ENCODE measurements at regions not wholly inside any gene's neighbourhood (a gene's known extent, or its start where the extent isn't known, plus 50 kb on each side); places are given as distances from the start of the nearest gene placed in this dataset.

DNA sequence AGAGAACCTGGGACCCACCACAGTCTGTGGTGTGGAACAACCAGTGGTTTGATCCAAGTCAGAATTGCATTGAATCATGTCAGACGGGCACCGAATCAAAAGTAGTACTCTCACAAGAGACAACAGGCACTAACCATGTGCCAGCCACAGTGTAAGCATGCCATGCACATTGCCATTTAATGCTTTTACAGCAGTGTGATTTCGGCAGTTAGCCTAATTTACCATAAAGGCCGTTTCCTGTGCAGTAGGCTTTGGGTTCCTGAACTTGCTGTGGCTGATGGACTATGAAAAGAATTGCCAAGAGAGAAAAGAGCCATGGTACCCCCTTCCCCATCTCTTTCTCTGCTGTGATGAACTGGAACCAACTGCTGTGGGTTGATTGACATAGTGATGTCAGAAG is 540.6 kb downstream of the EBF1 start:
- no peak for DNase-seq (ENCODE audit: extremely low read depth, low read depth, low spot score)

DNA sequence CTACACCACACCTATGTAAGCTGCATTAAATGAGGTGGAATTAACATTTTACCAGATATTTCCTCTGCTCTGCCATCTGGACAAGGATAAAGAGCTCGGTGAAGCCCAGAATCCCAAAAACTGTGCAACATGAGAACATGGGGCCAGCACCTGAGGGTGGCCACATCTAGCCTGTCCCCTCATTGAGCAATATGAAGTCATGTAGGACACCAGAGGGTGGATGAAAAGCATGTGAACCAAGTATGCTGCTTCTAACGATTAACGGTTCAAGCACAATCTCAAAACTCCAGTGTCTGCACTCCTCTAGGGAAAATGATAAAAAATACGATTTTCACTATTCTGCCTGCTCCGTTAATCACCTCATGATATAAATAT is 545.8 kb downstream of the EBF1 start:
- DNase-seq (ENCODE audit: extremely low read depth, low read depth, low spot score): no peak

DNA sequence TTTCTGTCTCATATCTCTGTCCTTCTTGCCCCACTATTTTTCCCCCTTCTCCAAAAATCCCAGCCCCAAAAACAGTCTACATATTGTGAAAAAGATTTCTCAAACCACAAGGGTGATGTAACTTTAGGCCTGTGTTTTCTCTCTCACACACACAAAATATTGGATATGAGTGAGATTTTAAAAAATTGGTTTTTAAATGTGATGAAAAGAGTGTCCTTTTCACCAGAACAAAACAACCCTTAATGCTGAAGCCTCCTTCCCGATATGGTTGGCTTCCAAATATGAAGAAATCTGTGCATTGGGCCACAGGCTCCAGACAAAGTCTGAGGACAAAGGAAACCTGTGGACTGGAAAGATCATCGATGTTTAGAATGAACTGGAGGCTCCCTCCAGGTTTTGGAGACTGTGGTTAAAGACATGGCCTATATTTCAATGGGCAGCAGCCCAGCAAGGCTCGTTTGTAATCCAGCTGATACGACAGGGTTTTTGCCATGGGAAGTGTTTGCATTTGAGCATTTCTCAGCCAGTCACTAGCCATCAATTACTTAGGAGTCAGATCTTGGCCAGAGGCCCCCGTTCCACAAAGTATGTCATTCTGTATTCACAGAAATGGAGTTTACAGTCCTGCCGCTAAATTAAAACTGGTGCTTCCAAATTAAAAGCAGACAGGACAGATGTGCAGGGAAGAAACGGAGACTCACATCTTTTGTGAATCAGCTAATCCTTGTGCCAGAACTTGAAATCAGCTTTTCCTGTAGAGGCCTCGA is 546.3 kb downstream of the EBF1 start:
- DNase-seq (ENCODE audit: extremely low read depth, low read depth, low spot score): no peak

- no peak for DNase-seq (ENCODE audit: extremely low read depth, low read depth, low spot score)
Observed at GRCh38 chr5:158552241-158552640, 547.5 kb downstream of the EBF1 start.

DNA sequence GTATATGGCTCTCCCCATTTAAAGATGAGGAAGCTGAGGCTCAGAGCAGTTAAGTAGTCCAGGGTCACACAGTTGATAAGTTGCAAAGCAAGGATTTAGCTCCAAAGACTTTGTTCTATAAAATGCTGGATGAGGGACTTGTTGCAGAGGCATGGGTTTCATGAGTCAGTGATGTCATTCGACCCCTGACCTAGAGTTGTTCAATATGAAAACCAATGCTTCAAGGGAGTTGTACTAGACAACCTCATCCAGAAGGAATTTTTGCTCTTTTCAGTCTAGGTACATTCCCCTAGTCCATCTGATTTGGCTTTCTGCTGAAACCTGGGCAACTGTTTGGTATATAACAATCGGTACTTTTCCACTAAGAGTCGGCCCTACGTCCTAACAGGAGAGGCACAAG is 550.4 kb downstream of the EBF1 start:
- no peak for DNase-seq (ENCODE audit: extremely low read depth, low read depth, low spot score)

DNA sequence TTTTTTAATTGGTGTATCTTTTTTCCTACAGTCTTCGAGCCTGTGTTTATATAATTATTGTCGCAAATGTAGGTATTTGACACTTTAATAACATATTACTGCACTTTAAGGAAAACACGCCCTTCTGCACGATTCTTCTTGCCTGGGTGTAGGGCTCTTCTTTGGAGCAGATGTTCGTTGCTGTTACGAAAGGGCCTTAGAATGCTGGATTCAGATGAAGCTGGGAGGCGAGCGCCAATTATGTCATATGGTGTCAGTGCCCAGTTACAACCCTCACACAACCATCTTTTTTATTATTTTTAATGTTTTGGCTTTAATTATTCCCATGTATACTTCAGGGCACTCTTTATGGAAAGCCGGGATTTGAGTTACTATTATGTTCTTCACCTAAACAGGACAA is 553.0 kb downstream of the EBF1 start:
- no peak for DNase-seq (ENCODE audit: extremely low read depth, low read depth, low spot score)

DNA sequence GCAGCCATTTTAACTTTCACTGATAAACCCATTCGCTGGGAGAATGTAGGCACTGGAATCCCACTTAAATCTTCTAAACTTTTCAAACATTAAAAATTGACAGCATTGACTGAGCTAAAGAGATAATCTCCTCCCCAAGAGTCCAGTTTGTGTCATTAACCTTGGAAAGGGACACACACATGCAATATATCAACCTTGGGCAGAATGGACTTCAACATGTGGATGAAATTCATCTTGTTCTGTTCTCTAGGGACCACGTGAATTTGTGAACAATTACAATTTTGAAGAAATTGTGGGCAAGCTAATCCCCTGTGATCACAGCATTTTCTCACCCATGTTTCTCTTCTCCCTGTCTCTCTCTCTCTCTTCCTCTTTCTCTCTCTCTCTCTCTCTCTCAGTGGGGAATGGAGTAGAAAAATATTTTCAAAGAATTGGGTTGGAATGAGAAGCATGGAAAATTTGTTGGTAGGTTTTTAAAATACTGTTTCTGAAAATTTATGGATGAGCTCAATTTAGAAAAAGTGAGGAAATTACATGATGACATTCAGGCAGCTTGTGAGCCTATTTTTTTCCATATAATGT is 553.7 kb downstream of the EBF1 start:
- no peak for DNase-seq (ENCODE audit: extremely low read depth, low read depth, low spot score)

GRCh38 chr5:158544388-158545339 is 555.1 kb downstream of the EBF1 start:
- no peak for DNase-seq (ENCODE audit: extremely low read depth, low read depth, low spot score)

- no peak for DNase-seq (ENCODE audit: extremely low read depth, low read depth, low spot score)
Observed at GRCh38 chr5:158543539-158544387, 556.0 kb downstream of the EBF1 start.

DNA sequence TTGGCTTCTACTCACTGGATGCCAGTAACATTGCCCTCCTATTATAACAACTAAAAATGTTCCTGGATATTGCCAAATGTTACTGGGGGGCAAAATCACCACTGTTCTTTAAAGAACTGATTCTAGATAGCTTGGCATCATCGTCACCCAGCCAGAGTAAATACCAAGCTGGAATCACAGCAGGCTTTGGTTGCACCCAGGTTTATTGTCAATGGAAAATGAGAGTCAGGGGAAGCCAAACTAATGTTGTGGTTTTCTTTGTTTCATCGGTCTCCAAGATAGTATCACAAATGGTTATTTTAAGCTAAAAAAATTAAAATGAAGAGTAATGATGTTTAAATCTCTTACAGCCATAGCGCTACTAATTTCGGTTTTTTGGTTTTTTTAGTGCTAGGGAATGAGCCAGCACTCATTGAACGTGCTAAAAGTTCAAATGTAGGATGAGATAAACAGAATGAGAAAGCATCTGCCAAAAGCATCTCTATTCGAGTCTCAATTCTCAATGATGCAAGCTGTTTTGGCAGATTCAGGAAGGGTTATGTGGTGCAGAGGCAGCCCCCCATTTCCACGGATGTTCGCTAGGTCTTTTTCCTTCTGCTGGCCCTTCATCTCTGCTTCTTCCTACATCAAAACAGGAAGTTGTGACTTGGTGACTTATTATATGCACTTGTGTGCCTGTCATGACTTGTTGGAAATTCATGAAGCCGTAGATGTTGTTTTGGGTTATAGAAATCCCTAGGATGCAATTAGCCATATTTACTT is 558.0 kb downstream of the EBF1 start:
- no peak for DNase-seq (ENCODE audit: extremely low read depth, low read depth, low spot score)

- no peak for DNase-seq (ENCODE audit: extremely low read depth, low read depth, low spot score)
Observed at GRCh38 chr5:158538506-158539074, 561.1 kb downstream of the EBF1 start.

DNA sequence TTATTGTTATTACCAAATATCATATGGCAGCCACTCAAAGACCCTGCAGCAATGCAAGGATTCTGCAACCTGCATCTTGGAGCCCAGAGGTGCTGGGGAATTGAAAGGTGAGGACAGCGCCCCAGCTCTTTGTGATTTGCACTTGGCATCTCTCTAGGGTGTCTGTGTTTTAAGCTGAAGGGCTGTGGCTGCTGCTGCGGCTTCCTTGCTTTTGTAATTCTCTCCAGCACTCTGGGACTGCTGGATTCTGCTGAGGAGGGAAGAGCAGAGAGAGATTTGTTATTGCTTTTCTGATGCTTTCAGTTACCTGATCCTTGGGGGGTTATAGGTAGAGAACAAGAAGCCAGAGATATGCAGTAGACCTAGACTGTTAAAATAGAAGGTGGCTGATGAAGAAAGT is 562.4 kb downstream of the EBF1 start:
- DNase-seq (ENCODE audit: extremely low read depth, low read depth, low spot score): no peak

DNA sequence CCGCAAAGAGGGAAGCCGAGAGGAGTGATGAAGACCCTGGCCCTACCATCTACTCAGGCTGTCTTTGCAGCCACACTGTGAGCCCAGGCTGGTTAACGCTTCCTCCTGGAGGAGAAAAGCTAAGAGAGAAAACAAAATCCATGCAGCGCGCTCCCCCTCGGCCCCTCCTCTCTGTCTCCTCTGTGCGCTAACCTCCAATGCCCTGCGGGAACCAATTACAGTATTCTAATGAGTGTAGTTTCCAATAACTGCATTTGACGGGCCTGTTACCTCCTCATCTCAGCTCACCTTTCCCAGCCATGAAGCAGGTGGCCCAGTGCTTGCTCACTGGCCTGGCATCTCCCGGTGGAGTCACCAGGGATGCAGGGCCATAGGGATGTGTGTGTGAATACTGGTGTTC is 565.5 kb downstream of the EBF1 start:
- DNase-seq (ENCODE audit: extremely low read depth, low read depth, low spot score): no peak

DNA sequence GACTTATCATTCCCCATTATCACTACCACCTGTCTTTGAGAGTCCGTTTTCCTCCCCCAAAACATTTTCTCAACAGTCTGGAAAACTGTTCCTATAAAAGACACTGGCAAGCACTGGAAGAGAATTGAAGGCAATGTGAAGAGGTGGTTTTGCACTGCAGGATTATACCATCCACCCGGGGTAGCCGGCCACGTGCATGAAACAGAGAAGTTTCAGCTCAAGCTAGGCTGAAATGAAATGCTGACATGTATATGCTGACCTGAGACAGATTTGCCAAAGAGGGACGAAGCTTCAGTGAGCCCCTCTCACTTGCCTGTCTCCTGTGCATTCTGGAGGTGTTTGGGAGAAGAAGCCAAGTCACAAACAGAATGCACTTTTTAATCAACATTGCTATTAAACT is 567.0 kb downstream of the EBF1 start:
- DNase-seq (ENCODE audit: extremely low read depth, low read depth, low spot score): no peak

DNA sequence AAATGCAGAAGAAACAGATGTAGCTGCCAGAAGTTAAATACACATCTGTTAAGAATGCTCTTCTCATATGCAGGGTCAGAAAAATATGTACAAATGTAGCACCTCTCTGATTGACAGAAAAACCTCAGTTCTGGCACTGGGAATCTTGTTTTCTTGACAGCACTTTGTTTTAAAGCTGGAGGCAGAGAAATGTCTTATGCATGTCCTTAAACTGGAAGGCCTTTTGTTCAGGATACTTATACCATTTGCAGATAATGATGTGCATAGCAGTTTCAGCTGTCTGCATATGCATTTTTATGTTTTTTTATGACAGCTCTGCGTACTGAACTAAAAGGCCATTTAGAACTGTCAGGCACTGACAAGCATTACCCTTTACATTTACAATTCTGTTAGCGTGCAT is 567.9 kb downstream of the EBF1 start:
- no peak for DNase-seq (ENCODE audit: extremely low read depth, low read depth, low spot score)

DNA sequence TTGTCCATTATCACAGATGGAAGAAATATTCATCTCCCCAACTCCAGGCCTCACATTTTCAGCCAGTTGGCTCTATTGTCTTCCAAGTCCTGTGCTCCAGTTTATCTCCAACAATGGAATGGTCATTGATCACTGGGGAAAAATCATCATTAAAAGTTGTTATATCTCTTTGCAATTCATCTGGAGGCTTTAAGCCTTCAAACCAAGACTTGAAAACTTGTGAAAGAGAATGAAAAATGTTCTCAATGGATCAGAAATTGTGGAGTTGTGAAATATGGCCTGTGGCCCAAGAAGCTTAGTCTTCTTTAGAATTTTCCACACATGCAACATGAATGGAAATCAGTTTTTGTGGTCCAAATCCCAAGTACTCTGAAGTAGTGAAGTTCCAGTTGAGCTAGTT is 569.6 kb downstream of the EBF1 start:
- no peak for DNase-seq (ENCODE audit: extremely low read depth, low read depth, low spot score)

GRCh38 chr5:158529454-158529853 is 570.3 kb downstream of the EBF1 start:
- DNase-seq (ENCODE audit: extremely low read depth, low read depth, low spot score): no peak

GRCh38 chr5:158525663-158526062 is 574.1 kb downstream of the EBF1 start:
- DNase-seq (ENCODE audit: extremely low read depth, low read depth, low spot score): no peak

DNA sequence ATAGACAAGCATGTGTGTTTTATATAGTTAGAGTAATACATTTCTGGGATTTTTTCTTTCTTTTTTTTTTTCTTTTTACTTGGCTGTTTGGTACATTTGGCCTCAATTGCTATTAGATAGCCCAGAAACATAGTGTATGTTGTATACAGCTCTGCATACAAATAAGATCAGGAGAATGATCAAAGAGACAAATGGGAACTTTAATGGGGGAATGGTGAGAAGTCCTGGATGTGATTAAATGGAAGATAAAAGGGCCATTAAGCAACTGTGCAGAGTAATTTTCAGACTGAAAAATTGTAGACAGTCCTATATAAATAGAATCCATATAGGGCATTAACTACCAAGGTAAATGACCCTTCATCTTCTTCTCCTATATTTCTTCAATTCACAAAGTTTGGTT is 575.6 kb downstream of the EBF1 start:
- DNase-seq (ENCODE audit: extremely low read depth, low read depth, low spot score): no peak

- DNase-seq (ENCODE audit: extremely low read depth, low read depth, low spot score): no peak
Observed at GRCh38 chr5:158522776-158523175, 576.9 kb downstream of the EBF1 start.

All from glomerular endothelial cell (primary cell).